HL-60 (cell line): ENCODE measurements at regions not wholly inside any gene's neighbourhood (a gene's known extent, or its start where the extent isn't known, plus 50 kb on each side); places are given as distances from the start of the nearest gene placed in this dataset.

Source experiments
- DNase-seq, 2 experiments: peaks; one replicate each; pipeline ENCODE4 v3.0.0-alpha.2; 2010 to 2020; ENCODE audit warnings: low read depth in 1 of 2, low spot score in 1 of 2
- H3K27ac ChIP-seq: fragments of 250-450 bp; sonication (Bioruptor Pico); replicated peaks from 2 replicates; pipeline ENCODE4 v1.5.1; 2020; ENCODE audit warnings: mild to moderate bottlenecking, moderate library complexity
- H3K27me3 ChIP-seq: fragments of 250-450 bp; sonication (Bioruptor Pico); 2 replicates; pipeline ENCODE4 v1.5.1; 2021; ENCODE audit warnings: mild to moderate bottlenecking, moderate library complexity; ENCODE audit not compliant: insufficient read depth, poor library complexity, severe bottlenecking
- H3K4me3 ChIP-seq: replicated peaks from 2 replicates; pipeline ENCODE4 v1.5.1; 2011; ENCODE audit warnings: mild to moderate bottlenecking, control low read depth, low read length; ENCODE audit not compliant: insufficient read depth
- GABPA ChIP-seq: IDR thresholded peaks from 2 replicates; pipeline ENCODE4 v1.6.1; 2012; ENCODE audit warnings: low read depth
- POLR2AphosphoS5 ChIP-seq: IDR thresholded peaks from 2 replicates; pipeline ENCODE4 v1.6.1; 2012; ENCODE audit warnings: low read depth
- SPI1 ChIP-seq: IDR thresholded peaks from 2 replicates; pipeline ENCODE4 v1.6.1; 2012; ENCODE audit warnings: low read depth, mild to moderate bottlenecking, borderline replicate concordance
- TF ChIP-seq, protein P1 (sequence below): IDR thresholded peaks from 2 replicates; pipeline ENCODE4 v1.6.1; 2012; ENCODE audit warnings: low read depth; ENCODE audit not compliant: insufficient replicate concordance
- TF ChIP-seq, protein P2 (sequence below): IDR thresholded peaks from one replicate; pipeline ENCODE4 v1.5.1; 2011; ENCODE audit warnings: low read length, control low read depth, inconsistent platforms; ENCODE audit not compliant: insufficient read depth

DNA sequence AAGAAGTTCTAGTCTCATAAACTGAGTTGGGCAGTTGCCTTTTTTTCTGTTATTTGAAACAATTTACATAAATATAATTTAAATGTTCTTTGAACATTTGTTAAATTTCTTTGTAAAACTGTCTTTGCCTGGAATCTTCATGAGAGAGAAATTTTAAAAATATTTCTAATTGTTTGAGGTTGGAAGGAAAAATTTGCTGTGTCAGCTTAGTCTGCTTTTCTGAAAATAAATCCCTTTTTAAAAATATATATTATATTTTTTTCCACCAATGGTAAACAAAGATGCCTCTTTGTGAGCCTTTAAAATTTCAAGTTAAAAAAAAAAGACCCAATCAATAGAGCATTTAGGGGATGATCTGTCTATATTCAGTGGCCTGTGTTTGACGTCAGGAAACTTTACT lies 542.7 kb downstream of the KIF4B start:
- Histone ChIP-seq H3K27me3 (no peaks in the 10 kb centered on the region), H3K27ac (no peak overlapping the region), H3K4me3 (no peak overlapping the region)
- DNase-seq: no peak
- no peak for TF ChIP-seq POLR2AphosphoS5
- TF ChIP-seq SPI1: no peak

DNA sequence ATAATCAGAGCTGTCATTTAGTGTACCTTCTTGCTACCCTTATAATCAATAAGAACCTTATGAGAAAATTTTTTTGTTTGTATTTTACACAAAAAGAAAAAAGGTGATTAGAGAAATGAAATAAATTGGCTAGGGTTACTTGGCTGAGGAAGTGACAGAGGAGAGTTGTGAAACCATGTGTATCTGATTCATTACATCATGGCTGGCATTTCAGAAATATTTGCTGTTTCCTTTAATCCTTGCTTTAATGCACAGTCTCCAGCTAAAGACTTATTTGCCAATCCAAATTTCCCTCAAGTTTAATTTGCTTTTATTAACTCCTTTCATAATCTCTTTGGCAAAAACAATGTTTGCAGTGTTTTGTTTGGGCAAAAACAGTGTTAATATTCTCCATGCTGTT lies 543.1 kb downstream of the KIF4B start:
- TF ChIP-seq, protein P1, sequence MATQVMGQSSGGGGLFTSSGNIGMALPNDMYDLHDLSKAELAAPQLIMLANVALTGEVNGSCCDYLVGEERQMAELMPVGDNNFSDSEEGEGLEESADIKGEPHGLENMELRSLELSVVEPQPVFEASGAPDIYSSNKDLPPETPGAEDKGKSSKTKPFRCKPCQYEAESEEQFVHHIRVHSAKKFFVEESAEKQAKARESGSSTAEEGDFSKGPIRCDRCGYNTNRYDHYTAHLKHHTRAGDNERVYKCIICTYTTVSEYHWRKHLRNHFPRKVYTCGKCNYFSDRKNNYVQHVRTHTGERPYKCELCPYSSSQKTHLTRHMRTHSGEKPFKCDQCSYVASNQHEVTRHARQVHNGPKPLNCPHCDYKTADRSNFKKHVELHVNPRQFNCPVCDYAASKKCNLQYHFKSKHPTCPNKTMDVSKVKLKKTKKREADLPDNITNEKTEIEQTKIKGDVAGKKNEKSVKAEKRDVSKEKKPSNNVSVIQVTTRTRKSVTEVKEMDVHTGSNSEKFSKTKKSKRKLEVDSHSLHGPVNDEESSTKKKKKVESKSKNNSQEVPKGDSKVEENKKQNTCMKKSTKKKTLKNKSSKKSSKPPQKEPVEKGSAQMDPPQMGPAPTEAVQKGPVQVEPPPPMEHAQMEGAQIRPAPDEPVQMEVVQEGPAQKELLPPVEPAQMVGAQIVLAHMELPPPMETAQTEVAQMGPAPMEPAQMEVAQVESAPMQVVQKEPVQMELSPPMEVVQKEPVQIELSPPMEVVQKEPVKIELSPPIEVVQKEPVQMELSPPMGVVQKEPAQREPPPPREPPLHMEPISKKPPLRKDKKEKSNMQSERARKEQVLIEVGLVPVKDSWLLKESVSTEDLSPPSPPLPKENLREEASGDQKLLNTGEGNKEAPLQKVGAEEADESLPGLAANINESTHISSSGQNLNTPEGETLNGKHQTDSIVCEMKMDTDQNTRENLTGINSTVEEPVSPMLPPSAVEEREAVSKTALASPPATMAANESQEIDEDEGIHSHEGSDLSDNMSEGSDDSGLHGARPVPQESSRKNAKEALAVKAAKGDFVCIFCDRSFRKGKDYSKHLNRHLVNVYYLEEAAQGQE: no peak
- TF ChIP-seq SPI1 (peak; percentile 67; the same call in 1 of the 2 replicates), GABPA (no peak)
- no peak for DNase-seq
- H3K27ac ChIP-seq: no peak overlapping the region
- no peaks in the 10 kb centered on the region for H3K27me3 ChIP-seq
- no peak overlapping the region for H3K4me3 ChIP-seq

DNA sequence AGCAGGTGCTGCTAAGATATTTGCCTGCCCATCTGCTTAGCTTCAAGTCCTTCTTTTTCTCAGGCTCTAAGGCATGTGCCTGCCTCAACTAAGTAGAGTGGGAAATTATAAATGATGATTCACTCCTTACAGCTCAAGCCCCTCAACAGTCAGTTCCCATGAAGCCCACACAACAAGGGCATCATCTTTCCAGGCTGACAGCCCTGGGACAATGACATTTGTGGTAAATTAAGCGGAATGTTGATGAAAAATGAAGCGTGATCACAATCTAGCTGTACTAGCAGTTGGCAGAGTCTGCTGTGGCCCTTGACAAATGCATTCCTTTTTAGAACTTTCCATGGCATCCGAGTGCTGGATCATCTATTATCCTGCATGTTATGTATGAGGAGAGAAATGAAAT lies 548.6 kb downstream of the KIF4B start:
- no peak overlapping the region for H3K27ac ChIP-seq
- no peak overlapping the region for H3K4me3 ChIP-seq
- DNase-seq: no peak
- TF ChIP-seq, protein P2, sequence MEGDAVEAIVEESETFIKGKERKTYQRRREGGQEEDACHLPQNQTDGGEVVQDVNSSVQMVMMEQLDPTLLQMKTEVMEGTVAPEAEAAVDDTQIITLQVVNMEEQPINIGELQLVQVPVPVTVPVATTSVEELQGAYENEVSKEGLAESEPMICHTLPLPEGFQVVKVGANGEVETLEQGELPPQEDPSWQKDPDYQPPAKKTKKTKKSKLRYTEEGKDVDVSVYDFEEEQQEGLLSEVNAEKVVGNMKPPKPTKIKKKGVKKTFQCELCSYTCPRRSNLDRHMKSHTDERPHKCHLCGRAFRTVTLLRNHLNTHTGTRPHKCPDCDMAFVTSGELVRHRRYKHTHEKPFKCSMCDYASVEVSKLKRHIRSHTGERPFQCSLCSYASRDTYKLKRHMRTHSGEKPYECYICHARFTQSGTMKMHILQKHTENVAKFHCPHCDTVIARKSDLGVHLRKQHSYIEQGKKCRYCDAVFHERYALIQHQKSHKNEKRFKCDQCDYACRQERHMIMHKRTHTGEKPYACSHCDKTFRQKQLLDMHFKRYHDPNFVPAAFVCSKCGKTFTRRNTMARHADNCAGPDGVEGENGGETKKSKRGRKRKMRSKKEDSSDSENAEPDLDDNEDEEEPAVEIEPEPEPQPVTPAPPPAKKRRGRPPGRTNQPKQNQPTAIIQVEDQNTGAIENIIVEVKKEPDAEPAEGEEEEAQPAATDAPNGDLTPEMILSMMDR: no peak
- no peak for TF ChIP-seq GABPA
- no peak for TF ChIP-seq POLR2AphosphoS5
- TF ChIP-seq, protein P1: no peak
- no peaks in the 10 kb centered on the region for H3K27me3 ChIP-seq

DNA sequence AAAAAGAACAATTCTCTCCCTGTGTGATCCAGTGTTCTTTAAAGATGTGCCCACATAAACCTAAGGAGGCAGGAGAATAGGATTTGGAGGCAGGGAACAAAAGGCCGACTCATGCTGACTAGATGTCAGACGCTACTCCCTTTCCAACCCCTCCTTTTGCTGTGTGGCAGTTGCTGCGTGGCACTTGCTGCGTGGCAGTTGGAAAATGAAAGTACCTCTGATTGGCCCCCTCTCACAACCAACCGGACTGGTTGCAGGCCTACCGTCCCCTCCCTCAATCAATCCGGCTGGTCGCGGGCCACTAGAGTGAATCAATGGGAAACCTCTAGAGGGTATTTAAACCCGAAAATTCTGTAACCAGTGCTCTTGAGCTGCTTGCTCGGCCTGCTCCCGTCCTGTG lies 551.0 kb downstream of the KIF4B start:
- DNase-seq: no peak
- Histone ChIP-seq H3K27me3 (no peaks in the 10 kb centered on the region), H3K27ac (no peak overlapping the region), H3K4me3 (no peak overlapping the region)
- TF ChIP-seq, protein P2: no peak
- TF ChIP-seq, protein P1: no peak
- TF ChIP-seq GABPA (no peak), SPI1 (no peak), POLR2AphosphoS5 (no peak)
